HL-60 (cell line): ENCODE measurements at regions not wholly inside any gene's neighbourhood (a gene's known extent, or its start where the extent isn't known, plus 50 kb on each side); places are given as distances from the start of the nearest gene placed in this dataset.

Source experiments
- GABPA ChIP-seq: IDR thresholded peaks from 2 replicates; pipeline ENCODE4 v1.6.1; 2012; ENCODE audit warnings: low read depth
- TF ChIP-seq, protein P1 (sequence below): IDR thresholded peaks from one replicate; pipeline ENCODE4 v1.5.1; 2011; ENCODE audit warnings: low read length, control low read depth, inconsistent platforms; ENCODE audit not compliant: insufficient read depth

GRCh38 chr2:159851941-159852340 is 53.9 kb upstream of the CD302 start:
- TF ChIP-seq, protein P1, sequence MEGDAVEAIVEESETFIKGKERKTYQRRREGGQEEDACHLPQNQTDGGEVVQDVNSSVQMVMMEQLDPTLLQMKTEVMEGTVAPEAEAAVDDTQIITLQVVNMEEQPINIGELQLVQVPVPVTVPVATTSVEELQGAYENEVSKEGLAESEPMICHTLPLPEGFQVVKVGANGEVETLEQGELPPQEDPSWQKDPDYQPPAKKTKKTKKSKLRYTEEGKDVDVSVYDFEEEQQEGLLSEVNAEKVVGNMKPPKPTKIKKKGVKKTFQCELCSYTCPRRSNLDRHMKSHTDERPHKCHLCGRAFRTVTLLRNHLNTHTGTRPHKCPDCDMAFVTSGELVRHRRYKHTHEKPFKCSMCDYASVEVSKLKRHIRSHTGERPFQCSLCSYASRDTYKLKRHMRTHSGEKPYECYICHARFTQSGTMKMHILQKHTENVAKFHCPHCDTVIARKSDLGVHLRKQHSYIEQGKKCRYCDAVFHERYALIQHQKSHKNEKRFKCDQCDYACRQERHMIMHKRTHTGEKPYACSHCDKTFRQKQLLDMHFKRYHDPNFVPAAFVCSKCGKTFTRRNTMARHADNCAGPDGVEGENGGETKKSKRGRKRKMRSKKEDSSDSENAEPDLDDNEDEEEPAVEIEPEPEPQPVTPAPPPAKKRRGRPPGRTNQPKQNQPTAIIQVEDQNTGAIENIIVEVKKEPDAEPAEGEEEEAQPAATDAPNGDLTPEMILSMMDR, result no peak
- TF ChIP-seq GABPA, result no peak
